ENCODE measurements at regions not wholly inside any gene's neighbourhood (a gene's known extent, or its start where the extent isn't known, plus 50 kb on each side); places are given as distances from the start of the nearest gene placed in this dataset.
A peak's percentile ranks its signal among the peaks of the same experiment; 100 is the strongest.
"Not testable (repeated sequence)": the region's sequence is repeated elsewhere in the genome, so short reads cannot be mapped to it uniquely, and the experiment has no call there.

DNA sequence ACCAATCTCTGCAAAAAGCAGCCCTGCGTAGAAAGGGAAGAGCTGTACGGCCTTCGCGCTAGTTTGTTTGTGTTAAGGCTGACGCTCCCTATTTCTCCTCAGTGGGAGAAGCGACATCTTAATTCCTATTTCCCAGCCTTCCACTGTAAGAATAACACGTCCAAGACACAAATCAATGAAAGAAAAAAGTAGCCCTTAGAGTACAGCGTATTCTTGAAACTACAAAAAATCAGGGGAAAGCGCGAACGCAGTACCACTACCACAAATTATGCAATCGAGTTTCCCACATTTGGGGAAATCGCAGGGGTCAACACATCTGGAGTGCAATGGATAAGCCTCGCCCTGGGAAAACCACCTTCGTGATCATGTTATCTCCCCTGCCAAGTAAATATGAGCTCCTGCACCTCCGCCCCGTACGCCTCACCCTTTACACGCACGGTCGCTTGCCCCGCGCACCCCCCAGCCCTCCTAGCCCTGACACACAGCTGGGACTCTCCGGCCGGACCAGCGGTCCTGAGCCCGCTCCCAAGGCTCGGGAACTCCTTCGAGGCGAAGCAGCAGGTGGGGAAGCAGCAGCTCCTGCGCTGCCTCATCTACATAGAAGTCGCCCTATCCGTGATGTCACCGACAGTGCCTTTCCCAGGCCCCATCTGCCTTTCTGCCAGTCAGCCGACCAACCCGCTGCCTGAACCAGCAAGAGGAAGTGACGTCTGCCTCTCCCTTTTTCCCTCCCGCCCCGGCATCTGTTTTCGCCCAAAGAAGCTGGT lies 94.7 kb downstream of the PPIAL4G start:
- Histone ChIP-seq H4K8ac (ENCODE audit: low read depth, low read length) (no peak overlapping the region), H2BK15ac (ENCODE audit: low read length) (no peak overlapping the region), H2BK120ac (ENCODE audit: low read depth, low read length) (no peak overlapping the region), H2AFZ (ENCODE audit: low read length) (peak overlapping the region; percentile 46), H3K9me3 (replicated peaks in 1 of 2; ENCODE audit: control insufficient read depth in 2 of 2, insufficient read depth in 1 of 2, low read depth in 1 of 2, low read length in 2 of 2) (peaks cover 2 to 11% of the 10 kb centered on the region in 2 donors), H3K27ac (replicated peaks; ENCODE audit: low read length) (peak overlapping the region; percentile 29), H3K23ac (ENCODE audit: low read depth, low read length, poor library complexity) (peak overlapping the region; percentile 81), H2AK5ac (ENCODE audit: low read depth, low read length) (no peak overlapping the region), H3K4me3 (ENCODE audit: low read length in 2 of 2) (peak overlapping the region; percentile 12 to 73), H3K27me3 (ENCODE audit: control insufficient read depth in 3 of 3, insufficient read depth in 3 of 3, low read depth in 1 of 3, low read length in 3 of 3) (no peaks in the 10 kb centered on the region), H3K18ac (ENCODE audit: low read length) (peak overlapping the region; percentile 95), H3K9ac (ENCODE audit: low read depth, low read length, poor library complexity) (no peak overlapping the region), H3K79me1 (ENCODE audit: low read depth, low read length) (no peaks in the 10 kb centered on the region), H3K4ac (ENCODE audit: low read length) (no peak overlapping the region), H4K91ac (ENCODE audit: low read depth, low read length, poor library complexity) (no peak overlapping the region), H2BK12ac (ENCODE audit: low read length) (no peak overlapping the region), H3K4me1 (ENCODE audit: control insufficient read depth in 2 of 2, insufficient read depth in 1 of 2, low read depth in 1 of 2, low read length in 2 of 2) (no peaks in the 10 kb centered on the region), H3K14ac (ENCODE audit: low read length) (no peak overlapping the region), H3K4me2 (ENCODE audit: insufficient read depth, low read length, poor library complexity, severe bottlenecking) (peak overlapping the region; percentile 51), H2BK5ac (ENCODE audit: low read length) (no peak overlapping the region), H3K36me3 (replicated peaks in 1 of 2; ENCODE audit: control insufficient read depth in 2 of 2, insufficient read depth in 2 of 2, low read length in 2 of 2) (no peaks in the 10 kb centered on the region)
- no CpG with 5 or more reads among the region's 40 CpGs for WGBS, 2 donors (ENCODE audit: extremely low coverage in 2 of 2, insufficient read length in 2 of 2, insufficient replicate concordance in 1 of 2)
- DNase-seq (ENCODE audit: low spot score): peak; percentile 64

DNA sequence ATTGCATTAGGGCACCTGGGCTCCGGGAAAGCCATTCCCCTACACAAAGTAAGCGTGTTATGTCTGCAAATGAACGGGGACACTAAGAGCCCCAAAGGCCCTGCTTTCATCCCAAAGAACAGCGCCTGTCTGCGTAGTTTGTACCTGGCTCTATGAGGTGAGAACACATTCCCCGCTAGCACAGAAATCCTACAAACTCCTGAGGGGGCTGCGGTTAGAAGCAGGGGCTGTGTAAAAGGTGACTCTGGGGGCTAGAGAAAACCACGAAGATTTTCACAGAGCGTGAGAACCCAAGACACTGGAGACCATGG lies 95.2 kb downstream of the PPIAL4G start:
- H3K4me3 ChIP-seq (ENCODE audit: low read length in 2 of 2); H3K4ac ChIP-seq (ENCODE audit: low read length); H2BK120ac ChIP-seq (ENCODE audit: low read depth, low read length); H2BK15ac ChIP-seq (ENCODE audit: low read length); H3K23ac ChIP-seq (ENCODE audit: low read depth, low read length, poor library complexity); H2BK12ac ChIP-seq (ENCODE audit: low read length); H3K9ac ChIP-seq (ENCODE audit: low read depth, low read length, poor library complexity); H2BK5ac ChIP-seq (ENCODE audit: low read length); H2AFZ ChIP-seq (ENCODE audit: low read length); H3K79me1 ChIP-seq (ENCODE audit: low read depth, low read length); H2AK5ac ChIP-seq (ENCODE audit: low read depth, low read length); DNase-seq (ENCODE audit: low spot score); H3K36me3 ChIP-seq (replicated peaks in 1 of 2; ENCODE audit: control insufficient read depth in 2 of 2, insufficient read depth in 2 of 2, low read length in 2 of 2); H4K8ac ChIP-seq (ENCODE audit: low read depth, low read length); H3K18ac ChIP-seq (ENCODE audit: low read length); H4K91ac ChIP-seq (ENCODE audit: low read depth, low read length, poor library complexity); H3K4me1 ChIP-seq (ENCODE audit: control insufficient read depth in 2 of 2, insufficient read depth in 1 of 2, low read depth in 1 of 2, low read length in 2 of 2); H3K27me3 ChIP-seq (ENCODE audit: control insufficient read depth in 3 of 3, insufficient read depth in 3 of 3, low read depth in 1 of 3, low read length in 3 of 3); H3K14ac ChIP-seq (ENCODE audit: low read length): not testable (repeated sequence)
- peaks cover 2 to 11% of the 10 kb centered on the region in 2 donors for H3K9me3 ChIP-seq (replicated peaks in 1 of 2; ENCODE audit: control insufficient read depth in 2 of 2, insufficient read depth in 1 of 2, low read depth in 1 of 2, low read length in 2 of 2)
- H3K4me2 ChIP-seq (ENCODE audit: insufficient read depth, low read length, poor library complexity, severe bottlenecking): peak overlapping the region; percentile 20
- H3K27ac ChIP-seq (replicated peaks; ENCODE audit: low read length): peak overlapping the region; percentile 27
- no CpG with 5 or more reads among the region's 9 CpGs for WGBS, 2 donors (ENCODE audit: extremely low coverage in 2 of 2, insufficient read length in 2 of 2, insufficient replicate concordance in 1 of 2)

DNA sequence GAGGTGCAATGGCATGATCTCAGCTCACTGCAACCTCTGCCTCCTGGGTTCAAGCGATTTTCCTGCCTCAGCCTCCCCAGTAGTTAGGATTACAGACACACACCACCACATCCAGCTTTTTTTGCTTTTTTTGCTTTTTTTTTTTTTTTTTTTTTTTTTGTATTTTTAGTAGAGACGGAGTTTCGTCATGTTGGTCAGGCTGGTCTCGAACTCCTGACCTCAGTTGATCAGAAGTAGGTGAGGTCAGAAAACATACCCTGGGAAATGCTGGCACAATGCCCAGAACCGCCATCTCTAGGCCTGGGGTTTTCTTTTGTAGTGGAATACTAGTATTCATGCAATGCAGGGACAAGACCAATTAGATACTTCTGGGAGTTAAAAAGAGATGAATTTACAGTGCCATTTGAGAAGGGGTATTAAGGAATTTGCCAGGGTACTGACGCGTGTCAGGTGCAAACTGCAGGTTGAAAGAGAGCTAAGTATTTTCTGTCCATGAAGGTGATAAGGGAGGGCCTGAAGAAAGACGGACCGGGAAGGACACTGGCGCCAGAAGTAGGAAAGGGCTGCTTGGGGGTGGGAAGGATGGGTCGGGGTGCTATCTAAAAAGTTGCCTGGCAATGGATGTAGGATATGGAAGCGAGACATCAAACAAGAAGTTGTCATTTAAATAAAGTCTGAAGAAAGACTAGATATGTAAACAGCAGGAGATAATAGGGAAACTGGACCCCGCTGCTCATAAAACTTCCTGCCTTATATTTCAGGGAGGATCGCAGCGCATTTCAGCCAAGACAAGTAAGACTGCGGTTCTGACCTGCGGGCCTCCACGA lies 95.8 kb downstream of the PPIAL4G start:
- not testable (repeated sequence) for H3K27me3 ChIP-seq (ENCODE audit: control insufficient read depth in 3 of 3, insufficient read depth in 3 of 3, low read depth in 1 of 3, low read length in 3 of 3); H2BK120ac ChIP-seq (ENCODE audit: low read depth, low read length); H2AFZ ChIP-seq (ENCODE audit: low read length); H3K4me1 ChIP-seq (ENCODE audit: control insufficient read depth in 2 of 2, insufficient read depth in 1 of 2, low read depth in 1 of 2, low read length in 2 of 2); H3K79me1 ChIP-seq (ENCODE audit: low read depth, low read length); H3K14ac ChIP-seq (ENCODE audit: low read length); H3K9ac ChIP-seq (ENCODE audit: low read depth, low read length, poor library complexity); H3K23ac ChIP-seq (ENCODE audit: low read depth, low read length, poor library complexity); H3K36me3 ChIP-seq (replicated peaks in 1 of 2; ENCODE audit: control insufficient read depth in 2 of 2, insufficient read depth in 2 of 2, low read length in 2 of 2); H2BK12ac ChIP-seq (ENCODE audit: low read length); H2BK15ac ChIP-seq (ENCODE audit: low read length); H3K4me2 ChIP-seq (ENCODE audit: insufficient read depth, low read length, poor library complexity, severe bottlenecking); H2BK5ac ChIP-seq (ENCODE audit: low read length); DNase-seq (ENCODE audit: low spot score); H4K91ac ChIP-seq (ENCODE audit: low read depth, low read length, poor library complexity); H3K4me3 ChIP-seq (ENCODE audit: low read length in 2 of 2); H4K8ac ChIP-seq (ENCODE audit: low read depth, low read length); H2AK5ac ChIP-seq (ENCODE audit: low read depth, low read length); H3K18ac ChIP-seq (ENCODE audit: low read length); H3K27ac ChIP-seq (replicated peaks; ENCODE audit: low read length); H3K4ac ChIP-seq (ENCODE audit: low read length)
- peaks cover 2 to 11% of the 10 kb centered on the region in 2 donors for H3K9me3 ChIP-seq (replicated peaks in 1 of 2; ENCODE audit: control insufficient read depth in 2 of 2, insufficient read depth in 1 of 2, low read depth in 1 of 2, low read length in 2 of 2)
- WGBS, 2 donors (ENCODE audit: extremely low coverage in 2 of 2, insufficient read length in 2 of 2, insufficient replicate concordance in 1 of 2): no CpG with 5 or more reads among the region's 18 CpGs

DNA sequence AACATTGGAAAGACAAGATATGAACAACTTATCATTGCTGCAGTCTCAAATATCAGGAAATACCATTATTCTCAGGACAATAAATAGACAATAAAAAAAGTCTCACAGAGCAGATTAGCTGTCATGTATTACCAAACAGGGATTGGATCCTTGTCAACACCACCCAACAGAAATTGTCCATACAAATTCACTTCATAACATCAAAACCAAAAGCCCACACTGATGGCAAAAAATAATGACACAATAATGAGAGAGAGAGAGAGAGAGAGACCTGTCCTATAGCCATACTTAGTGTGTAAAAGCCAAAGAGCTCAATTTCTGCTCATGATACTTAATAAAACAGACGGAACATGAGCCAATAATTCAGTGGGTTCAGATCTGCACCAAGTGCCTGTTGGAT lies 96.5 kb downstream of the PPIAL4G start:
- peaks cover 2 to 11% of the 10 kb centered on the region in 2 donors for H3K9me3 ChIP-seq (replicated peaks in 1 of 2; ENCODE audit: control insufficient read depth in 2 of 2, insufficient read depth in 1 of 2, low read depth in 1 of 2, low read length in 2 of 2)
- H2AK5ac ChIP-seq (ENCODE audit: low read depth, low read length): no peak overlapping the region
- H2AFZ ChIP-seq (ENCODE audit: low read length): no peak overlapping the region
- no peak overlapping the region for H3K4me3 ChIP-seq (ENCODE audit: low read length in 2 of 2)
- no peak overlapping the region for H3K14ac ChIP-seq (ENCODE audit: low read length)
- no peak overlapping the region for H4K8ac ChIP-seq (ENCODE audit: low read depth, low read length)
- no peak overlapping the region for H2BK120ac ChIP-seq (ENCODE audit: low read depth, low read length)
- no peaks in the 10 kb centered on the region for H3K79me1 ChIP-seq (ENCODE audit: low read depth, low read length)
- no peak overlapping the region for H3K23ac ChIP-seq (ENCODE audit: low read depth, low read length, poor library complexity)
- H3K18ac ChIP-seq (ENCODE audit: low read length): no peak overlapping the region
- H3K27me3 ChIP-seq (ENCODE audit: control insufficient read depth in 3 of 3, insufficient read depth in 3 of 3, low read depth in 1 of 3, low read length in 3 of 3): no peaks in the 10 kb centered on the region
- no peak overlapping the region for H3K27ac ChIP-seq (replicated peaks; ENCODE audit: low read length)
- no peak for DNase-seq (ENCODE audit: low spot score)
- no peak overlapping the region for H3K4ac ChIP-seq (ENCODE audit: low read length)
- H3K4me2 ChIP-seq (ENCODE audit: insufficient read depth, low read length, poor library complexity, severe bottlenecking): no peak overlapping the region
- H3K9ac ChIP-seq (ENCODE audit: low read depth, low read length, poor library complexity): no peak overlapping the region
- H2BK12ac ChIP-seq (ENCODE audit: low read length): no peak overlapping the region
- H4K91ac ChIP-seq (ENCODE audit: low read depth, low read length, poor library complexity): no peak overlapping the region
- H2BK5ac ChIP-seq (ENCODE audit: low read length): no peak overlapping the region
- no peaks in the 10 kb centered on the region for H3K36me3 ChIP-seq (replicated peaks in 1 of 2; ENCODE audit: control insufficient read depth in 2 of 2, insufficient read depth in 2 of 2, low read length in 2 of 2)
- no CpG with 5 or more reads among the region's 1 CpG for WGBS, 2 donors (ENCODE audit: extremely low coverage in 2 of 2, insufficient read length in 2 of 2, insufficient replicate concordance in 1 of 2)
- no peaks in the 10 kb centered on the region for H3K4me1 ChIP-seq (ENCODE audit: control insufficient read depth in 2 of 2, insufficient read depth in 1 of 2, low read depth in 1 of 2, low read length in 2 of 2)
- no peak overlapping the region for H2BK15ac ChIP-seq (ENCODE audit: low read length)

All from neuronal stem cell (in vitro differentiated cells).